ENCODE measurements at regions not wholly inside any gene's neighbourhood (a gene's known extent, or its start where the extent isn't known, plus 50 kb on each side); places are given as distances from the start of the nearest gene placed in this dataset.
"Not testable (repeated sequence)": the region's sequence is repeated elsewhere in the genome, so short reads cannot be mapped to it uniquely, and the experiment has no call there.

DNA sequence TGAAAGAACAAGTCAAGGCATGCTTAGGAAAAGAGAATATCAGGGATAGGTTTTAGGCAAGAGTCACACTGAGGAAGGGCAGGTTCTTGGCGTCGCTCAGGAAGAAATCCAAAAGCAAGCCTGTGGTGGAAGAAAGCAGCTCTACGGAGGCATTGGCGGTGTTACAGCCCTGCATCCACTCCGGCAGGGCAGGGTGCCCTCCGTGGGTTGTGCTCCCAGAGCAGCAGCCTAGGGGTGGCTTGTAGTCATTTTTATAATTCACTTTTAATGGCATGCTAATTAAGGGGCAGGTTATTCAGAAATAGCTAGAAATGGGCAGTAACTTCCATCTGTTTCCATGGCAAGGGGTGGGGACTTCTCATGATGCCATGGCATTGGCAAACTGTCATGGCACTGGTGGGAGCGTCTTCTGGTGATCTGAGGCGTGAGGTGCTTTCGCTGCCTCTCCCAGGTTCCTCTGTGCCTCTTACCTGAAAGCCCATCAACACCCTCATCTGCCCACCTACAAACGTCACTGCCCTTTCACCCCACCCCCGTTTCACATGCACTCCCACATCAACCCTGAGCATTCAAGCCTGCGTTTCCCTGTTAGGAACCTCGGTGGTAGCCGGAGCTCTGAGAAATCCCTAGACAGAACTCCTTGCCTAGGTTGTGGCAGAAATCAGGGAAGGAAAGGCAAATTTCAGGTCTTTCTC is 1763.8 kb upstream of the TPTE start:
- H3K4me1 Mint-ChIP-seq, H3K4me3 Mint-ChIP-seq, H3K27me3 Mint-ChIP-seq, H3K36me3 Mint-ChIP-seq, DNase-seq, CTCF ChIA-PET, H3K27ac Mint-ChIP-seq: not testable (repeated sequence)
- H3K9me3 Mint-ChIP-seq: peaks cover 46% of the 10 kb centered on the region

DNA sequence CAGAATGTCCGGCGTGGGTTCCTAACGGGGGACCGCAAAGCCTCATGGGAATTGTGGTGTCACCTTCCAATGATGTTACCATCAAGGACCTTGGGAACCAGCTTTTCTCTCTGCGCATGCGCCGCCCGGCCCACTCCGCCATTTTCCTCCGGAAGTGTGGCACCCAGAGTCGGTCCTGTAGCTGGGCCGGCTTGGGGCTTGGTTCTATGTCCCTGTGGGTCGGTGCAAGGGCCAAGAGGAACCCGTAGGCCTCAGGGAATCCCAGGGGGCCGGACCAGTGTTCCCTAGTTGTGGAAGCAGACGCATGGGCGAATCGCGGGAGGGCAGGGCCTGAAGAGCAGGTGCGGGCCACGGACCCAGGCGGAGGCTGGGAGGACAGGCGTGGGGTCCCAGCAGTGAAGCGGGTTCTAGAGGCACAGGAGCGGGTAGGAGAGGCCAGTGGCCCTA is 1762.4 kb upstream of the TPTE start:
- DNase-seq, H3K36me3 Mint-ChIP-seq, H3K4me3 Mint-ChIP-seq, CTCF ChIA-PET, H3K27ac Mint-ChIP-seq, H3K4me1 Mint-ChIP-seq, H3K27me3 Mint-ChIP-seq: not testable (repeated sequence)
- H3K9me3 Mint-ChIP-seq: peaks cover 56% of the 10 kb centered on the region

DNA sequence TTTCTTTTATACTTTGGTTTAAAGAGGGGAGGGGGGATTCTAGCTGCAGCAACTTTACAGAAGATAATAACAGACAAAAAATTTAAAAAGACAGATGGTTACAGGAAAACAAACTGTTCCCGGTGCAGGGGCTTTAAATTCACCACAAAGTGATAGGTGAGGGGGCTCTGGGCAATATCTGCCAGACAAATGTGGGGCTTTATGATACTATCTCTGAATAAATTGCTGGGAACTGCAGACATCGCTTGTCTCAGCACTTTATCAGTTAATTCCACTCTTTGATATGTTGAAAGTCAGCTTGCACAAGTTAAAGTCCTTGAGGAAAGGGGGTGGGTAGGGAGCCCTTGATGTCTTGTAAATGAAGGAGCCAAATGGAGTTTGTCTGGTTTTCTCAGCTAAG is 1759.1 kb upstream of the TPTE start:
- H3K9me3 Mint-ChIP-seq: peaks cover 60% of the 10 kb centered on the region
- CTCF ChIA-PET, DNase-seq, H3K36me3 Mint-ChIP-seq, H3K27me3 Mint-ChIP-seq, H3K4me1 Mint-ChIP-seq, H3K27ac Mint-ChIP-seq, H3K4me3 Mint-ChIP-seq: not testable (repeated sequence)

DNA sequence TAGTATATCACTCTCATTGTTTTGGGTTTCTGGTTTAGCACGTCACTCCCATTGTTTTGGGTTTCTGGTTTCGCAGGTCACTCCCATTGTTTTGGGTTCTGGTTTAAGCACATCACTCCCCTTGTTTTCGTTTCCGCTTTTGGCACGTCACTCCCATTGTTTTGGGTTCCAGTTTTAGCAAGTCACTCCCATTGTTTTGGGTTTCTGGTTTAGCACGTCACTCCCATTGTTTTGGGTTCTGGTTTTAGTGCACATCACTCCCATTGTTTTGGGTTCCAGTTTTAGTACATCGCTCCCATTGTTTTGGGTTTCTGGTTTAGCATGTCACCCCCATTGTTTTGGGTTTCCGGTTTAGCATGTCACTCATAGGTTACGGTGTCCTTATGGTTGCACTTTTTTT is 1757.0 kb upstream of the TPTE start:
- H3K9me3 Mint-ChIP-seq: peaks cover 48% of the 10 kb centered on the region
- H3K36me3 Mint-ChIP-seq, CTCF ChIA-PET, H3K4me1 Mint-ChIP-seq, H3K27me3 Mint-ChIP-seq, H3K4me3 Mint-ChIP-seq, H3K27ac Mint-ChIP-seq, DNase-seq: not testable (repeated sequence)

DNA sequence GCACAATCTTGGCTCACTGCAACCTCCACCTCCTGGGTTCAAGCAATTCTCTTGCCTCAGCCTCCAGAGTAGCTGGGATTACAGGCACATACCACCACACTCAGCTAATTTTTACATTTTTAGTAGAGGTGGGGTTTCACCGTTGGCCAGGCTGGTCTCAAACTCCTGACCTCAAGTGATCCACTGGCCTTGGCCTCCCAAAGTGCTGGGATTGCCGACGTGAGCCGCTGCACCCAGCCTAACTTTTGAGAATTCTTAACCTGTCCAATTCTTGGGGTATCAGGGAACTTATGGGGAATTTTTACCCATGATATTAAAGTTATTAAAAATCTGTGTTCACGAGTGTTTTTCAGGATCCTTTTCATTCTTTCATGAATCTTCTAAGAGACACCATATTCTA is 1755.2 kb upstream of the TPTE start:
- peaks cover 46% of the 10 kb centered on the region for H3K9me3 Mint-ChIP-seq
- H3K4me3 Mint-ChIP-seq, DNase-seq, H3K27me3 Mint-ChIP-seq, H3K36me3 Mint-ChIP-seq, CTCF ChIA-PET, H3K4me1 Mint-ChIP-seq, H3K27ac Mint-ChIP-seq: not testable (repeated sequence)

DNA sequence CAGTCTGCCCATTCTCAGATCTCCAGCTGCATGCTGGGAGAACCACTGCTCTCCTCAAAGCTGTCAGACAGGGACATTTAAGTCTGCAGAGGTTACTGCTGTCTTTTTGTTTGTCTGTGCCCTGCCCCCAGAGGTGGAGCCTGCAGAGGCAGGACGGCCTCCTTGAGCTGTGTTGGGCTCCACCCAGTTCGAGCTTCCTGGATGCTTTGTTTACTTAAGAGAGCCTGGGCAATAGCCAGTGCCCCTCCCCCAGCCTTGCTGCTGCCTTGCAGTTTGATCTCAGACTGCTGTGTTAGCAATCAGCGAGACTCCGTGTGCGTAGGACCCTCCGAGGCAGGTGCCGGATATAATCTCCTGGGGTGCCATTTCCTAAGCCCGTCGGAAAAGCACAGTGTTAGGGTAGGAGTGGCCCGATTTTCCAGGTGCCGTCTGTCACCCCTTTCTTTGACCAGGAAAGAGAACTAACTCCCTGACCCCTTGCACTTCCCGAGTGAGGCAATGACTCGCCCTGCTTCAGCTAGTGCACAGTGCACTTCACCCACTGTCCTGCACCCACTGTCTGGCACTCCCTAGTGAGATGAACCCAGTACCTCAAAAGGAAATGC is 1748.4 kb upstream of the TPTE start:
- peaks cover 32% of the 10 kb centered on the region for H3K9me3 Mint-ChIP-seq
- DNase-seq, H3K4me3 Mint-ChIP-seq, H3K36me3 Mint-ChIP-seq, H3K27me3 Mint-ChIP-seq, H3K27ac Mint-ChIP-seq, CTCF ChIA-PET, H3K4me1 Mint-ChIP-seq: not testable (repeated sequence)

DNA sequence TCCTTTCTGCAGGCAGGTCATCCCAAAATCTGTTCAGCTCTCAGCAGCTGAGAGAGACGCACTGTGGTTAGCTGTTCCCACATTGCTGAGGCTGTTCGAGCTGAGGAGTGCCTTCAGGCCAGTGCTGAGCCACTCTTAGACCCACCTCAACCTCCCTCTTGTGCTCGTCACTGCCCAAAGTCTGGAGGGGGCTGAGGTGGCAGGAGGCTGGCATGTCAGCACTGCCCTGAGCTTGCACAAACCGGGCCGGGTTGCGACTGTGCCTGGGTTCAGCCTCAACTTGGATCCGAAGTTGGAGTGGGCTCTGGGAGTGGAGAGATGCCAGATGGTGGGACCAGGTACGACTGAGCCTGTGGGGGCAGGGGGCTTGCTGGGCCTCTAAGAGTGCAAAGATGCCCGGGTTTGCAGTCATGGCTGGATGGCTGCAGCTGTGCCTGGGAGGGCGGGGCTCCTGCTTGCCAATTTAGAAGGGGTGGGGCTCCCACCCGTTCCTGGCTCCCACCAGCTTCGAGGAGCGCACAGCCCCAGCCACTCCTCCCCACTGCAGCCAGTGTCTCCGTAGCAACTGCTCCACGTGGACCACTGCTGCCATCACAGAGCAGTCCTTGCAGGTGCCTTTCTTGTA is 1745.7 kb upstream of the TPTE start:
- peaks cover 33% of the 10 kb centered on the region for H3K9me3 Mint-ChIP-seq
- H3K4me3 Mint-ChIP-seq, H3K27me3 Mint-ChIP-seq, H3K36me3 Mint-ChIP-seq, H3K27ac Mint-ChIP-seq, H3K4me1 Mint-ChIP-seq, DNase-seq, CTCF ChIA-PET: not testable (repeated sequence)

DNA sequence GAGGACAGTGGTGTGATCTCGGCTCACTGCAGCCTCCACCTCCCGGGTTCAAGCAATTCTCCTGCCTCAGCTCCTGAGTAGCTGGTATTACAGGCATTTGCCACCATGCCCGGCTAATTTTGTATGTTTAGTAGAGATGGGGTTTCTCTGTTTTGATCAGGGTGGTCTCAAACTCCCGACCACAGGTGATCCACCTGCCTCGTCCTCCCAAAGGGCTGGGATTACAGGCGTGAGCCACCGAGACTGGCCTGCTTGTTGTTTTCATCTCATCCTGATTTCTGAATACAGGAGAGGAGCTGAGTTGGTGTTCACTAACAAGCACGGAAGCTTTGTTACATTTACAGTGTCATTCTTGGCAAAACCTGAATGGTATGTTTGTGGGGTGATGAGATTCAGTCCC is 1744.1 kb upstream of the TPTE start:
- DNase-seq, H3K36me3 Mint-ChIP-seq, CTCF ChIA-PET, H3K27me3 Mint-ChIP-seq, H3K4me3 Mint-ChIP-seq, H3K4me1 Mint-ChIP-seq, H3K27ac Mint-ChIP-seq: not testable (repeated sequence)
- peaks cover 31% of the 10 kb centered on the region for H3K9me3 Mint-ChIP-seq

DNA sequence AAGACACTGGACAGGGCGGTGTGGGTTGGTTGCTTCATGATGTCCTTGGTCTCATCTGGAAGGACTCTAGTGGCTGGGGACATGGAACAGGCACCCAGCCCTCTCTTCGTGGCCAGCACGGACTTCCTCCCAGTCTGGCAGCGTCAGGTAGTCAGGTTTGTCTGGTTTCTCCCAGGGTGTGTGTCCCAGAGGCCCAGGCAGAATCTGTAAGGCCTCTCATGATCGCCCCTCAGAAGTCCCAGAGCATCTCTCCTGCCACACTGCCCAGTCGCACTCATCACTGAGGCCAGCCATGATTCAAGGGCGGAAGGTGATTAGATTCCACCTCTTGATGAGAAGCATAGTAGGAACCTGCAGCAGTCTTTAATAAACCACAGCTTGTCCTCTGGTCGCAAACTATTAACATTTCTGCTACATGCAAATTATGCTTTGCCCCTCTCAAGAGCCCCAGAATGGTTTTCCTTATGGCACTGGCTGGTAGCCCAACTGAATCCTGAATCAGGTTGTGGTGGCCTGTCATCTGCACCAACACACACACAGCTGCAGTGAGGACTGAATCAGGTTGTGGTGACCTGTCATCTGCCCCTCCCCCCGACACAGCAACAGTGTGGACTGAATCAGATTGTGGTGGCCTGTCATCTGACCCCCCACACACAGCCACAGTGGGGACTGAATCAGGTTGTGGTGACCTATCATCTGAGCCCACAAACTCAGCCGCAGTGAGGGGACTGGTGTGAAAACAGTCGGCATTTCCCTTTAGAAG is 1742.9 kb upstream of the TPTE start:
- DNase-seq, H3K27me3 Mint-ChIP-seq, H3K4me1 Mint-ChIP-seq, CTCF ChIA-PET, H3K4me3 Mint-ChIP-seq, H3K36me3 Mint-ChIP-seq, H3K27ac Mint-ChIP-seq: not testable (repeated sequence)
- H3K9me3 Mint-ChIP-seq: peaks cover 29% of the 10 kb centered on the region

DNA sequence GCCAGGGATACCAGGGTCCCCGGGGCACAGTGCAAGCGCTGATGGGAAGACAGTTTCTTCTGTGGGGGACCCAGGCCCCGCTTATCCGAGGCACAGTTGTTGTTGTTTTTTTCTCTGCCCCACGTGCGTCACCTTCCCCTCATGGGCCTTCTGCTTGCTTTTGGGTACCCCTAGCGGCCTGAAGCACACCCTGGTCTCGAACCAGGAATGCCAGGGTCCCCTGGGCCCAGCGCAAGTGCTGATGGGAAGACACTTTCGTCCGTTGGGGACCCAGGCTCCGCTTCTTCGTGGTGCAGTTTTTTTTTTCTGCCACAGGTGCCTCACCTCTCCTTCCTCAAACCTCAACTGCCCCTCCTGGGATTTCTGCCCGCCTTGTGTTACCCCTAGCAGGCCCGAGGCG is 1708.5 kb upstream of the TPTE start:
- DNase-seq, H3K27me3 Mint-ChIP-seq, H3K4me1 Mint-ChIP-seq, H3K9me3 Mint-ChIP-seq, CTCF ChIA-PET, H3K36me3 Mint-ChIP-seq, H3K27ac Mint-ChIP-seq, H3K4me3 Mint-ChIP-seq: not testable (repeated sequence)

DNA sequence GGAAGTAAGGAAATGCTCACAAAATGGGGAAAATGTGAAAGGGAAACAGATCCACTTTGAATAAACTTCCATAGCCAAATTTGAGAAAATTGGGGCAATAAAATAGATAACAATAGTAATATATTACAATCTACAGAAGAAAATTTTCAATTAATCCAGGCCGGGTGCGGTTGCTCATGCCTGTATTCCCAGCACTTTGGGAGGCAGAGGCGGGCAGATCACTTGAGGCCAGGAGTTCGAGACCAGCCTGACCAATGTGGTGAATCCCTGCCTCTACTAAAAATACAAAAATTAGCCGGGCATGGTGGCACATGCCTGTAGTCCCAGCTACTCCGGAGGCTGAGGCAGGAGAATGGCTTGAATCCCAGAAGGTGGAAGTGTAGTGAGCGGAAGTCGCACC is 1687.1 kb upstream of the TPTE start:
- H3K27ac Mint-ChIP-seq, H3K4me1 Mint-ChIP-seq, H3K9me3 Mint-ChIP-seq, H3K27me3 Mint-ChIP-seq, H3K36me3 Mint-ChIP-seq, DNase-seq, CTCF ChIA-PET, H3K4me3 Mint-ChIP-seq: not testable (repeated sequence)

Measured in activated naive CD4-positive, alpha-beta T cell treated with anti-CD3 and anti-CD28 coated beads, Interleukin-2, amount 10 ng/mL, durations not matched to agents 7 days and 5 days (primary cell).